Activated naive CD8-positive, alpha-beta T cell treated with anti-CD3 and anti-CD28 coated beads for 36 hours (primary cell): ENCODE measurements at regions not wholly inside any gene's neighbourhood (a gene's known extent, or its start where the extent isn't known, plus 50 kb on each side); places are given as distances from the start of the nearest gene placed in this dataset.

Experiments used
- DNase-seq: peaks from one replicate; pipeline ENCODE4 v3.0.0; 2021
- H3K27ac Mint-ChIP-seq: one replicate; pipeline ENCODE4 v1.8.0; 2022; ENCODE audit warnings: mild to moderate bottlenecking, moderate library complexity, mixed read lengths
- H3K27me3 Mint-ChIP-seq: one replicate; pipeline ENCODE4 v1.8.0; 2022; ENCODE audit warnings: mild to moderate bottlenecking, mixed read lengths
- H3K36me3 Mint-ChIP-seq: one replicate; pipeline ENCODE4 v1.8.0; 2021; ENCODE audit warnings: mild to moderate bottlenecking, mixed read lengths
- H3K4me1 Mint-ChIP-seq: one replicate; pipeline ENCODE4 v1.8.0; 2021; ENCODE audit warnings: mixed read lengths
- H3K4me3 Mint-ChIP-seq: one replicate; pipeline ENCODE4 v1.8.0; 2022; ENCODE audit warnings: mild to moderate bottlenecking, moderate library complexity, mixed read lengths
- H3K9me3 Mint-ChIP-seq: one replicate; pipeline ENCODE4 v1.8.0; 2022; ENCODE audit warnings: mixed read lengths

- Mint-ChIP-seq H3K27ac (no peak overlapping the region), H3K36me3 (no peaks in the 10 kb centered on the region), H3K4me1 (peaks cover 17% of the 10 kb centered on the region), H3K9me3 (no peaks in the 10 kb centered on the region), H3K27me3 (peaks cover 15% of the 10 kb centered on the region), H3K4me3 (no peak overlapping the region)
- DNase-seq = no peak
Observed at GRCh38 chr9:89808076-89808755, 203.4 kb downstream of the GADD45G start.

- Mint-ChIP-seq H3K27me3 (peaks cover 21% of the 10 kb centered on the region), H3K9me3 (no peaks in the 10 kb centered on the region), H3K4me3 (no peak overlapping the region), H3K36me3 (no peaks in the 10 kb centered on the region), H3K4me1 (peaks cover 22% of the 10 kb centered on the region), H3K27ac (no peak overlapping the region)
- DNase-seq = no peak
Observed at GRCh38 chr9:89808756-89809181, 204.0 kb downstream of the GADD45G start.

GRCh38 chr9:89810431-89810830, 205.6 kb downstream of the GADD45G start:
- peaks cover 32% of the 10 kb centered on the region for H3K27me3 Mint-ChIP-seq
- no peak for DNase-seq
- H3K4me1 Mint-ChIP-seq = peaks cover 25% of the 10 kb centered on the region
- no peaks in the 10 kb centered on the region for H3K36me3 Mint-ChIP-seq
- H3K9me3 Mint-ChIP-seq = no peaks in the 10 kb centered on the region
- no peak overlapping the region for H3K4me3 Mint-ChIP-seq
- H3K27ac Mint-ChIP-seq = no peak overlapping the region

- DNase-seq = no peak
- Mint-ChIP-seq H3K9me3 (no peaks in the 10 kb centered on the region), H3K36me3 (no peaks in the 10 kb centered on the region), H3K4me3 (no peak overlapping the region), H3K27me3 (peaks cover 32% of the 10 kb centered on the region), H3K27ac (no peak overlapping the region), H3K4me1 (peaks cover 31% of the 10 kb centered on the region)
Observed at GRCh38 chr9:89811356-89811755, 206.5 kb downstream of the GADD45G start.

GRCh38 chr9:89811886-89812450, 207.2 kb downstream of the GADD45G start:
- DNase-seq = no peak
- peaks cover 32% of the 10 kb centered on the region for H3K27me3 Mint-ChIP-seq
- no peak overlapping the region for H3K4me3 Mint-ChIP-seq
- H3K4me1 Mint-ChIP-seq = peaks cover 31% of the 10 kb centered on the region
- no peak overlapping the region for H3K27ac Mint-ChIP-seq
- no peaks in the 10 kb centered on the region for H3K9me3 Mint-ChIP-seq
- H3K36me3 Mint-ChIP-seq = no peaks in the 10 kb centered on the region

GRCh38 chr9:89812556-89813181, 207.9 kb downstream of the GADD45G start:
- no peak overlapping the region for H3K4me3 Mint-ChIP-seq
- no peak overlapping the region for H3K27ac Mint-ChIP-seq
- no peaks in the 10 kb centered on the region for H3K9me3 Mint-ChIP-seq
- H3K36me3 Mint-ChIP-seq = no peaks in the 10 kb centered on the region
- no peak for DNase-seq
- H3K4me1 Mint-ChIP-seq = peaks cover 31% of the 10 kb centered on the region
- peaks cover 32% of the 10 kb centered on the region for H3K27me3 Mint-ChIP-seq

GRCh38 chr9:89813482-89813881, 208.7 kb downstream of the GADD45G start:
- no peaks in the 10 kb centered on the region for H3K36me3 Mint-ChIP-seq
- H3K27ac Mint-ChIP-seq = no peak overlapping the region
- no peak for DNase-seq
- no peaks in the 10 kb centered on the region for H3K9me3 Mint-ChIP-seq
- no peak overlapping the region for H3K4me3 Mint-ChIP-seq
- H3K4me1 Mint-ChIP-seq = peaks cover 31% of the 10 kb centered on the region
- H3K27me3 Mint-ChIP-seq = peaks cover 32% of the 10 kb centered on the region

GRCh38 chr9:89814340-89815040, 209.7 kb downstream of the GADD45G start:
- no peak for DNase-seq
- Mint-ChIP-seq H3K4me3 (no peak overlapping the region), H3K9me3 (no peaks in the 10 kb centered on the region), H3K4me1 (peaks cover 31% of the 10 kb centered on the region), H3K27me3 (peaks cover 26% of the 10 kb centered on the region), H3K27ac (peak overlapping the region; percentile 23), H3K36me3 (no peaks in the 10 kb centered on the region)

- DNase-seq = no peak
- Mint-ChIP-seq H3K27me3 (peaks cover 26% of the 10 kb centered on the region), H3K4me1 (peaks cover 31% of the 10 kb centered on the region), H3K9me3 (no peaks in the 10 kb centered on the region), H3K4me3 (no peak overlapping the region), H3K36me3 (no peaks in the 10 kb centered on the region), H3K27ac (no peak overlapping the region)
Observed at GRCh38 chr9:89815061-89815902, 210.5 kb downstream of the GADD45G start.

- DNase-seq = peak; percentile 8
- Mint-ChIP-seq H3K36me3 (no peaks in the 10 kb centered on the region), H3K4me3 (no peak overlapping the region), H3K27ac (no peak overlapping the region), H3K9me3 (no peaks in the 10 kb centered on the region), H3K27me3 (peaks cover 23% of the 10 kb centered on the region), H3K4me1 (peaks cover 30% of the 10 kb centered on the region)
Observed at GRCh38 chr9:89815903-89816573, 211.2 kb downstream of the GADD45G start.

- Mint-ChIP-seq H3K36me3 (no peaks in the 10 kb centered on the region), H3K27ac (no peak overlapping the region), H3K4me1 (peaks cover 22% of the 10 kb centered on the region), H3K27me3 (peaks cover 19% of the 10 kb centered on the region), H3K9me3 (no peaks in the 10 kb centered on the region), H3K4me3 (no peak overlapping the region)
- DNase-seq = no peak
Observed at GRCh38 chr9:89817151-89817950, 212.5 kb downstream of the GADD45G start.

GRCh38 chr9:89820337-89820736, 215.5 kb downstream of the GADD45G start:
- Mint-ChIP-seq H3K4me3 (no peak overlapping the region), H3K27ac (no peak overlapping the region), H3K36me3 (no peaks in the 10 kb centered on the region), H3K27me3 (peaks cover under 1% of the 10 kb centered on the region), H3K4me1 (peaks cover 6% of the 10 kb centered on the region), H3K9me3 (no peaks in the 10 kb centered on the region)
- no peak for DNase-seq

- DNase-seq = no peak
- H3K36me3 Mint-ChIP-seq = no peaks in the 10 kb centered on the region
Observed at GRCh38 chr9:89821081-89821480, 216.3 kb downstream of the GADD45G start.

More at GRCh38 chr9:89821081-89821480, 216.3 kb downstream of the GADD45G start:
- Mint-ChIP-seq H3K4me1 (peaks cover 3% of the 10 kb centered on the region), H3K9me3 (no peaks in the 10 kb centered on the region), H3K4me3 (no peak overlapping the region), H3K27ac (no peak overlapping the region), H3K27me3 (no peaks in the 10 kb centered on the region)
